Left lung (tissue), 4 donors: ENCODE measurements at regions not wholly inside any gene's neighbourhood (a gene's known extent, or its start where the extent isn't known, plus 50 kb on each side); places are given as distances from the start of the nearest gene placed in this dataset.

Experiments
- ATAC-seq: fragments of 200-7000 bp; cut with Tn5 transposase; one replicate; pipeline ENCODE4 v1.9.1; 2020; ENCODE audit warnings: moderate library complexity
- DNase-seq, 4 donors: peaks; one replicate each; pipeline ENCODE4 v3.0.0-alpha.2; 2013 to 2020
- H3K27ac ChIP-seq, 2 donors: fragments of 200-600 bp; sonication (generic) in 1 of 2; one replicate each; pipeline versions ENCODE4 v1.5.0 to v1.8.0; 2020 to 2021
- H3K27me3 ChIP-seq, 2 donors: fragments of 200-600 bp; sonication (generic) in 1 of 2; one replicate each; pipeline versions ENCODE4 v1.5.0 to v1.8.0; 2020 to 2021
- H3K36me3 ChIP-seq, 2 donors: fragments of 200-600 bp; sonication (generic) in 1 of 2; one replicate each; pipeline versions ENCODE4 v1.5.0 to v1.8.0; 2020 to 2021
- H3K4me1 ChIP-seq, 2 donors: fragments of 200-600 bp; one replicate each; pipeline ENCODE4 v1.8.0; 2021
- H3K4me3 ChIP-seq, 2 donors: fragments of 200-600 bp; sonication (generic) in 1 of 2; one replicate each; pipeline versions ENCODE4 v1.5.0 to v1.8.0; 2020 to 2021; ENCODE audit warnings: mild to moderate bottlenecking in 1 of 2
- H3K9me3 ChIP-seq, 2 donors: fragments of 200-600 bp; sonication (generic) in 1 of 2; one replicate each; pipeline versions ENCODE4 v1.5.0 to v1.8.0; 2020 to 2021
- intact Hi-C, 2 donors: fragments of 100-400 bp; cut with DNase I; formaldehyde crosslinking; loops; one replicate each; pipeline versions ENCODE4 v1.11.2 to v1.14.2; 2022
- TF ChIP-seq, protein P1 (sequence below), 2 donors: fragments of 200-600 bp; sonication (generic) in 1 of 2; IDR thresholded peaks; one replicate each; pipeline versions ENCODE4 v1.5.0 to v1.8.0; 2021; ENCODE audit warnings: antibody characterized with exemption in 2 of 2
- donor health status: DM: no; HTN: yes; CAD: no.
- donor health status: DM: no; HTN: no; CAD: no.

DNA sequence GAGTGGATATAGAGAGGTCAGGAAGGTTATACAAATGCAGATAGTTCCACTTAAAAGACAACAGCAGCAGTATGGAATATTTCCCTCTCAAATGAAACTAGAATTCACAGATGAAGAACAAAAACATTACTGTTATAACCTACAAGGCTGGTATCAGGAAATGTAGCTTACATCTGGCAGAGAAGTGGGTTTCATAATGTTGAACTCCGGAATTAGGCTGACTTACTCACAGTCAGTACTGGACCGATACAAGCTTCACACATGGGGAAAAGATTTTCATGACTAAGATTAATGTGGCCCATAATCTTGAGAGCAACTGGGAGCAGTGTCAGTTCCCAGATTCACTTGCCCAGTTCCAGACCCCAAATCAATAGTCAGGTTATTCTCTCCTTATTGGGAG, 353.9 kb downstream of the DUSP6 start:
- intact Hi-C loops = no loop called here

GRCh38 chr12:88996200-88996788, 356.0 kb downstream of the DUSP6 start:
- peaks cover 0 to 7% of the 10 kb centered on the region in 2 donors for H3K4me1 ChIP-seq
- H3K27ac ChIP-seq = no peak overlapping the region
- no peak overlapping the region for H3K4me3 ChIP-seq
- intact Hi-C loops = no loop called here
- no peak for ATAC-seq
- no peaks in the 10 kb centered on the region for H3K36me3 ChIP-seq
- no peaks in the 10 kb centered on the region for H3K27me3 ChIP-seq
- TF ChIP-seq, protein P1, sequence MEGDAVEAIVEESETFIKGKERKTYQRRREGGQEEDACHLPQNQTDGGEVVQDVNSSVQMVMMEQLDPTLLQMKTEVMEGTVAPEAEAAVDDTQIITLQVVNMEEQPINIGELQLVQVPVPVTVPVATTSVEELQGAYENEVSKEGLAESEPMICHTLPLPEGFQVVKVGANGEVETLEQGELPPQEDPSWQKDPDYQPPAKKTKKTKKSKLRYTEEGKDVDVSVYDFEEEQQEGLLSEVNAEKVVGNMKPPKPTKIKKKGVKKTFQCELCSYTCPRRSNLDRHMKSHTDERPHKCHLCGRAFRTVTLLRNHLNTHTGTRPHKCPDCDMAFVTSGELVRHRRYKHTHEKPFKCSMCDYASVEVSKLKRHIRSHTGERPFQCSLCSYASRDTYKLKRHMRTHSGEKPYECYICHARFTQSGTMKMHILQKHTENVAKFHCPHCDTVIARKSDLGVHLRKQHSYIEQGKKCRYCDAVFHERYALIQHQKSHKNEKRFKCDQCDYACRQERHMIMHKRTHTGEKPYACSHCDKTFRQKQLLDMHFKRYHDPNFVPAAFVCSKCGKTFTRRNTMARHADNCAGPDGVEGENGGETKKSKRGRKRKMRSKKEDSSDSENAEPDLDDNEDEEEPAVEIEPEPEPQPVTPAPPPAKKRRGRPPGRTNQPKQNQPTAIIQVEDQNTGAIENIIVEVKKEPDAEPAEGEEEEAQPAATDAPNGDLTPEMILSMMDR (IDR thresholded peaks at IDR 0.05) = no peak
- no peaks in the 10 kb centered on the region for H3K9me3 ChIP-seq
- DNase-seq = no peak

More for the DNA sequence above, 353.9 kb downstream of the DUSP6 start:
- ATAC-seq (peak; percentile 30), DNase-seq (no peak)
- Histone ChIP-seq H3K4me3 (no peak overlapping the region), H3K36me3 (no peaks in the 10 kb centered on the region), H3K27me3 (no peaks in the 10 kb centered on the region), H3K9me3 (no peaks in the 10 kb centered on the region), H3K4me1 (peaks cover 0 to 1% of the 10 kb centered on the region in 2 donors), H3K27ac (no peak overlapping the region)
- TF ChIP-seq, protein P1 (IDR thresholded peaks at IDR 0.05) = no peak

GRCh38 chr12:88994971-88995370, 357.3 kb downstream of the DUSP6 start:
- intact Hi-C loops = no loop called here
- no peaks in the 10 kb centered on the region for H3K27me3 ChIP-seq
- peaks cover 0 to 7% of the 10 kb centered on the region in 2 donors for H3K4me1 ChIP-seq
- no peak overlapping the region for H3K4me3 ChIP-seq
- ATAC-seq (no peak), DNase-seq (no peak)
- no peaks in the 10 kb centered on the region for H3K36me3 ChIP-seq
- no peaks in the 10 kb centered on the region for H3K9me3 ChIP-seq
- H3K27ac ChIP-seq = no peak overlapping the region
- TF ChIP-seq, protein P1 (IDR thresholded peaks at IDR 0.05) = no peak

DNA sequence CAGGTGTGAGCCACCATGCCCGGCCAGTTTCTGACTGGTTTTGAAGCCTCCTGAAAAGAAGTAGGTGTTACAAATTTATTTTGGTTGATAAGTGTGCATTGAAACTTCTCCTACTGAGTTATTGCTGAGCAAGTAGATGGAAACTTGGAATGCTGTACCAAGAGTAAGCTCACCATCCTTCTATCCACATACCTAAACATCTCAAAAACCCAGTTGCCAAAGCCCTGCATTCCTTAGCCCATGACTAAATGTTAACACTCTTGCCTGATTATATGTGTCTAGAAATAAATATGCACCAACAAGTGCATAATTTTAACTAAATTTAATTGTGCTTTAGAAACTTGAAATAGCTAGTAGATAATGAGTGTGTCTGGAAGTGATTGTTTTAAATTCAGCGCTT, 357.8 kb downstream of the DUSP6 start:
- Histone ChIP-seq H3K36me3 (no peaks in the 10 kb centered on the region), H3K27ac (no peak overlapping the region), H3K27me3 (no peaks in the 10 kb centered on the region), H3K4me3 (no peak overlapping the region), H3K9me3 (no peaks in the 10 kb centered on the region), H3K4me1 (peaks cover 0 to 7% of the 10 kb centered on the region in 2 donors)
- intact Hi-C loops = no loop called here
- DNase-seq (no peak), ATAC-seq (no peak)
- TF ChIP-seq, protein P1 (IDR thresholded peaks at IDR 0.05) = no peak

GRCh38 chr12:88993651-88994050, 358.6 kb downstream of the DUSP6 start:
- DNase-seq = peak in 2 of 4 donors; percentile 46 to 64
- intact Hi-C loops = no loop called here
- H3K36me3 ChIP-seq = no peaks in the 10 kb centered on the region

More at GRCh38 chr12:88993651-88994050, 358.6 kb downstream of the DUSP6 start:
- H3K4me1 ChIP-seq = peaks cover 0 to 7% of the 10 kb centered on the region in 2 donors
- ATAC-seq = peak; percentile 76
- no peaks in the 10 kb centered on the region for H3K27me3 ChIP-seq
- H3K4me3 ChIP-seq = no peak overlapping the region
- no peaks in the 10 kb centered on the region for H3K9me3 ChIP-seq
- H3K27ac ChIP-seq = no peak overlapping the region
- TF ChIP-seq, protein P1 (IDR thresholded peaks at IDR 0.05) = peak; percentile 48 to 49
